Nephron progenitor cell (in vitro differentiated cells): ENCODE measurements at regions not wholly inside any gene's neighbourhood (a gene's known extent, or its start where the extent isn't known, plus 50 kb on each side); places are given as distances from the start of the nearest gene placed in this dataset.

Experiments
- DNase-seq: peaks from one replicate; pipeline ENCODE4 v3.0.0; 2021
- H3K27ac Mint-ChIP-seq: 2 replicates; pipeline ENCODE4 v1.8.0; 2021; ENCODE audit warnings: mild to moderate bottlenecking, moderate library complexity, mixed read lengths
- H3K27me3 Mint-ChIP-seq: 2 replicates; pipeline ENCODE4 v1.8.0; 2021; ENCODE audit warnings: mild to moderate bottlenecking, low read depth, mixed read lengths; ENCODE audit not compliant: poor library complexity
- H3K36me3 Mint-ChIP-seq: 2 replicates; pipeline ENCODE4 v1.8.0; 2021; ENCODE audit warnings: low read depth, mixed read lengths
- H3K4me1 Mint-ChIP-seq: 2 replicates; pipeline ENCODE4 v1.8.0; 2021; ENCODE audit warnings: mixed read lengths
- H3K4me3 Mint-ChIP-seq: 2 replicates; pipeline ENCODE4 v1.8.0; 2021; ENCODE audit warnings: mild to moderate bottlenecking, moderate library complexity, mixed read lengths
- H3K9me3 Mint-ChIP-seq: 2 replicates; pipeline ENCODE4 v1.8.0; 2021; ENCODE audit warnings: mild to moderate bottlenecking, moderate library complexity, mixed read lengths
- CTCF ChIP-seq: fragments of 200-600 bp; sonication (generic); IDR thresholded peaks from 2 replicates; pipeline ENCODE4 v1.5.0; 2021; ENCODE audit warnings: antibody characterized with exemption

- TF ChIP-seq CTCF: no peak
- H3K36me3 Mint-ChIP-seq: no peaks in the 10 kb centered on the region
- H3K27ac Mint-ChIP-seq: no peak overlapping the region
- no peaks in the 10 kb centered on the region for H3K27me3 Mint-ChIP-seq
- DNase-seq: no peak
- no peak overlapping the region for H3K4me3 Mint-ChIP-seq
- H3K9me3 Mint-ChIP-seq: peaks cover 4% of the 10 kb centered on the region
- H3K4me1 Mint-ChIP-seq: peaks cover 14% of the 10 kb centered on the region
These were observed 560.8 kb downstream of the MCTP2 start for GRCh38 chr15:94792196-94792595.

DNA sequence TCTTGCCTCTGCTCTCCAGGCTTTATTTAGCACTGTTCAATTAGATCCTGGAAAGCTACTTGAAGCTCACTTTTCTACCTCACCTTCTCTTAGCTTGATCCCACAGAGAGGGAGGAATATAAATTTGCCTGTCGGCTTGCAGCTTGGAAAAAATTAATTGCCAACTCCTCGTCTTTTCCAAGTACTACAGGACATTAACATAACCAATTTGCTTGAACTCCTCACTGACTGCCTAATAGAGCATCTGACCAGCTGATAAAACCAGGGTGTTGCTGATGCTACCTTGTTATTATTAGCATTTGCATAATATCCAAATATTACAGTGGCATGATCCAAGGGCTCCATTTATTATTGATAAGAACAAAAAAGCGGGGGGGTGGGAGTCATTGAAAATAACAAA, 561.8 kb downstream of the MCTP2 start:
- H3K36me3 Mint-ChIP-seq: peaks cover 4% of the 10 kb centered on the region
- TF ChIP-seq CTCF: no peak
- H3K4me1 Mint-ChIP-seq: peaks cover 14% of the 10 kb centered on the region
- peak overlapping the region; percentile 36 for H3K27ac Mint-ChIP-seq
- no peak overlapping the region for H3K4me3 Mint-ChIP-seq
- DNase-seq: no peak
- H3K9me3 Mint-ChIP-seq: peaks cover 13% of the 10 kb centered on the region
- no peaks in the 10 kb centered on the region for H3K27me3 Mint-ChIP-seq

GRCh38 chr15:94793641-94794040, 562.3 kb downstream of the MCTP2 start:
- Mint-ChIP-seq H3K4me3 (no peak overlapping the region), H3K36me3 (peaks cover 4% of the 10 kb centered on the region), H3K27ac (peak overlapping the region; percentile 36), H3K4me1 (peaks cover 14% of the 10 kb centered on the region), H3K27me3 (no peaks in the 10 kb centered on the region), H3K9me3 (peaks cover 14% of the 10 kb centered on the region)
- TF ChIP-seq CTCF: no peak
- DNase-seq: peak; percentile 3

DNA sequence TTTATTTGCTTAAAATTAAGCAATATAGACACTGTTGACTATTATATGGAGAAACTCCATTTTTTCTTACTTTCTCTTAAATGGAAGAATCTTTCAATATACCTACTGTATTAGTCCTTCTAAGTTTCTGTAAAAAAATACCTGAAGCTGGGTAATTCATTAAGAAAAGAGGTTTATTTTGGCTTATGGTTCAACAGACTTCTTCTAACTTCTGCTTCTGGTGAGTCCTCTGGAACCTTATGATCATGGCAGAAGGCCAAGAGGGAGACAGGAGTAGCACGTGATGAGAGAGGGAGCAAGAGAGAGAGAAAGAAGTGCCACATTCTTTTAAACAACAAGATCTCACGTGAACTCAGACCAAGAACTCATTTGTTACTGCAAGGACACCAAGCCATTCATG, 573.3 kb downstream of the MCTP2 start:
- DNase-seq: no peak
- no peak overlapping the region for H3K4me3 Mint-ChIP-seq
- H3K36me3 Mint-ChIP-seq: peaks cover 6% of the 10 kb centered on the region
- H3K9me3 Mint-ChIP-seq: peaks cover 33% of the 10 kb centered on the region
- H3K27me3 Mint-ChIP-seq: peaks cover 11% of the 10 kb centered on the region
- H3K27ac Mint-ChIP-seq: no peak overlapping the region
- TF ChIP-seq CTCF: no peak
- peaks cover 7% of the 10 kb centered on the region for H3K4me1 Mint-ChIP-seq

DNA sequence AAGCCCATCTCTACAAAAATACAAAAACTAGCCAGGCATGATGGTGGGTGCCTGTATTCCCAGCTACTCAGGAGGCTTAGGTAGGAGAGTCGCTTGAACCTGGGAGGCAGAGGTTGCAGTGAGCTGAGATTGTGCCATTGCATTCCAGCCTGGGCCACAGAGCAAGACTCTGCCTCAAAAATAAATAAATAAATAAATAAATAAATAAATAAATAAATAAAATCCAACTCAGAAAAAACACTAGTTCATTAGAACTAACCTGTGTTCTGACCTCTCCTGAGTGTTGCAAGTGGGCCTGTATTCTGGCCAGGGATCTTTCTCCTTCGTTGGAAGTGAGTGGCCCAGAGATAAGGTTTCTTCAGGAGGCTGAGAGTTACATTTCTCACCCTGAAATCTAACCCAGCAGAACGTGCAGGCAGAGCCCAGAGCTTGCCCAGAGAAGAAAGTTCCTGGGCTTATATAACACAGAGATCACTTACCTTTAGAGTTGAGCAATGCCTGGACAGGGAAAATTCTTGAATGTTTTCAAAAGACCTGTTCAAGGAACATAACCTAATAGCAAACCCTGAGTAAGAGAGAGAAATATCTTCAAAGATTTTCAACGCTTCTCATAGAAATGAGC, 583.9 kb downstream of the MCTP2 start:
- Mint-ChIP-seq H3K27ac (peak overlapping the region; percentile 8), H3K36me3 (no peaks in the 10 kb centered on the region), H3K4me1 (peaks cover 11% of the 10 kb centered on the region), H3K27me3 (peaks cover 4% of the 10 kb centered on the region), H3K9me3 (no peaks in the 10 kb centered on the region), H3K4me3 (no peak overlapping the region)
- DNase-seq: no peak
- TF ChIP-seq CTCF: no peak

DNA sequence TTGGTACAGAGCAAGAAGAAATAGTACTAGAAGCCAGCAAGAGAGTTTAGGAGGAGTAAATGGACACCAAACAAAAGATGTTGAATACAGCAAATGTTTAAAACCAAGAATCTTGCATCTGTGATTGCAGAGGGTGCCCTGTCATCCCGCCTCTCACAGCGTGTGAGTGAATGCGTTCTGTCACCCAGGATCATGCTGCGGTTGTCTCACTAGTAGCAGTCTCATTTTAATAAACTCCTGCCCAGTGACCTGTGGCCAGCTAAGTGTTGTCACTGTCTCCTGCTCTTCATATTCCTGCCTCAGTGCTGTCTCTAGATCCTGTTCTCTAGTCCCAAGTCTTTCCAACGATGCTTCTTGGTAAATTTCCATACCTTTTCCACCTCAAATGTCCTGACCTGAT, 584.6 kb downstream of the MCTP2 start:
- Mint-ChIP-seq H3K9me3 (no peaks in the 10 kb centered on the region), H3K27ac (peak overlapping the region; percentile 8), H3K4me3 (no peak overlapping the region), H3K36me3 (no peaks in the 10 kb centered on the region), H3K27me3 (peaks cover 7% of the 10 kb centered on the region), H3K4me1 (peaks cover 11% of the 10 kb centered on the region)
- DNase-seq: no peak
- TF ChIP-seq CTCF: no peak
